Parathyroid adenoma (tissue), 2 donors: ENCODE measurements at regions not wholly inside any gene's neighbourhood (a gene's known extent, or its start where the extent isn't known, plus 50 kb on each side); places are given as distances from the start of the nearest gene placed in this dataset.

Experiments
- H2AFZ ChIP-seq: fragments of 300-600 bp; sonication (generic); one replicate; pipeline ENCODE4 v1.7.0; 2017; ENCODE audit warnings: antibody characterized with exemption, mild to moderate bottlenecking
- H3K27ac ChIP-seq: fragments of 300-600 bp; sonication (generic); one replicate; pipeline ENCODE4 v1.7.0; 2017
- H3K27me3 ChIP-seq: fragments of 300-600 bp; sonication (generic); one replicate; pipeline ENCODE4 v1.7.0; 2017; ENCODE audit warnings: low read length; ENCODE audit not compliant: control insufficient read depth, insufficient read depth
- H3K36me3 ChIP-seq: fragments of 300-600 bp; sonication (generic); one replicate; pipeline ENCODE4 v1.7.0; 2017; ENCODE audit warnings: low read length; ENCODE audit not compliant: control insufficient read depth, insufficient read depth
- H3K4me1 ChIP-seq: fragments of 300-600 bp; sonication (generic); one replicate; pipeline ENCODE4 v1.7.0; 2017; ENCODE audit warnings: control low read depth
- H3K4me2 ChIP-seq: fragments of 300-600 bp; sonication (generic); one replicate; pipeline ENCODE4 v1.7.0; 2017; ENCODE audit warnings: low read length
- H3K4me3 ChIP-seq: fragments of 300-600 bp; sonication (generic); one replicate; pipeline ENCODE4 v1.7.0; 2017; ENCODE audit warnings: low read depth, low read length
- H3K79me2 ChIP-seq: fragments of 300-600 bp; sonication (generic); one replicate; pipeline ENCODE4 v1.7.0; 2017; ENCODE audit warnings: control low read depth
- H3K9ac ChIP-seq: fragments of 300-600 bp; sonication (generic); one replicate; pipeline ENCODE4 v1.7.0; 2017; ENCODE audit warnings: mild to moderate bottlenecking
- H3K9me3 ChIP-seq: fragments of 300-600 bp; sonication (generic); one replicate; pipeline ENCODE4 v1.7.0; 2017; ENCODE audit warnings: low read length; ENCODE audit not compliant: control insufficient read depth
- TF ChIP-seq, protein P1 (sequence below): fragments of 300-600 bp; sonication (generic); IDR thresholded peaks from one replicate; pipeline ENCODE4 v1.7.0; 2017; ENCODE audit warnings: antibody characterized with exemption, mild to moderate bottlenecking
- donor health status: primary hyperparathyroidism.

DNA sequence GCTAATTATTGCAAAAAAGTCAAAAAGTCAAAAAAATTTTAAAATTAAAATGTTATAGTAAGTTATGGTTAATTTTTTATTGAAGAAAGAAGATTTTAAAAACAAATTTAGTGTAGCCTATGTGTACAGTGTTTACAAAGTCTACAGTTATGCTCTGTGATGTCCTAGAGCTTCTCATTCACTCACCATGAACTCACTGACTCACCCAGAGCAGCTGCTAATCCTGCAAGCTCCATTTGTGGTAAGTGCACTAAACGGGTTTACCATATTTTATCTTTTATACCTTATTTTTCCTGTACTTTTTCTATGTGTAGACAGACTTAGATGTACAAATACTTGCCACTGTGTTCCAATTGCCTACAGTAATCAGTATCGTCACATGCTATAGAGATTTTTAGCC lies 788.2 kb downstream of the DSC3 start:
- Histone ChIP-seq H3K27me3 (no peaks in the 10 kb centered on the region), H3K4me1 (no peaks in the 10 kb centered on the region), H3K27ac (no peak overlapping the region), H3K36me3 (no peaks in the 10 kb centered on the region), H3K9ac (no peak overlapping the region), H3K9me3 (no peaks in the 10 kb centered on the region), H3K4me3 (no peak overlapping the region), H3K79me2 (no peaks in the 10 kb centered on the region), H3K4me2 (no peak overlapping the region), H2AFZ (no peak overlapping the region)
- TF ChIP-seq, protein P1, sequence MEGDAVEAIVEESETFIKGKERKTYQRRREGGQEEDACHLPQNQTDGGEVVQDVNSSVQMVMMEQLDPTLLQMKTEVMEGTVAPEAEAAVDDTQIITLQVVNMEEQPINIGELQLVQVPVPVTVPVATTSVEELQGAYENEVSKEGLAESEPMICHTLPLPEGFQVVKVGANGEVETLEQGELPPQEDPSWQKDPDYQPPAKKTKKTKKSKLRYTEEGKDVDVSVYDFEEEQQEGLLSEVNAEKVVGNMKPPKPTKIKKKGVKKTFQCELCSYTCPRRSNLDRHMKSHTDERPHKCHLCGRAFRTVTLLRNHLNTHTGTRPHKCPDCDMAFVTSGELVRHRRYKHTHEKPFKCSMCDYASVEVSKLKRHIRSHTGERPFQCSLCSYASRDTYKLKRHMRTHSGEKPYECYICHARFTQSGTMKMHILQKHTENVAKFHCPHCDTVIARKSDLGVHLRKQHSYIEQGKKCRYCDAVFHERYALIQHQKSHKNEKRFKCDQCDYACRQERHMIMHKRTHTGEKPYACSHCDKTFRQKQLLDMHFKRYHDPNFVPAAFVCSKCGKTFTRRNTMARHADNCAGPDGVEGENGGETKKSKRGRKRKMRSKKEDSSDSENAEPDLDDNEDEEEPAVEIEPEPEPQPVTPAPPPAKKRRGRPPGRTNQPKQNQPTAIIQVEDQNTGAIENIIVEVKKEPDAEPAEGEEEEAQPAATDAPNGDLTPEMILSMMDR = no peak

DNA sequence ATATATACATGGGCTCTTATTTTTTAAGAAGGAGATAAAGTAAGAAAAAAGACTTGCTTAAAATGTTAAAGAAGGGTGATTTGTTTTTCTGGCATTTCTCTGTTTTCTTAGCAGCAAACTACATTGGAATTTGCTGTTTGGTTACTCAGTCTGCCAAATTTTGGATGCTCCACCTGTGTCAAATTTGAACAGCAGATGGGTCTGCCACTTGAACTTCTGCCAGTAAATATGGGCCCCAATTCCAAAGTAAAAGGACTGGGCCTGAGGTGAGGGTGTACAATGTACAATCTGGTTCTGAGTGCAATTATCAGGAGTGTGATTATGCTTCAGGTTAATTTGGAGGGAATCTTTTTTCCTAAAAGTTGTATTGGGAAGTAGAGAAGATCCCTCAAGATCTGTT lies 794.5 kb downstream of the DSC3 start:
- TF ChIP-seq, protein P1 = no peak
- Histone ChIP-seq H3K9me3 (no peaks in the 10 kb centered on the region), H3K9ac (no peak overlapping the region), H3K4me1 (no peaks in the 10 kb centered on the region), H3K36me3 (no peaks in the 10 kb centered on the region), H3K4me2 (no peak overlapping the region), H2AFZ (no peak overlapping the region), H3K27ac (no peak overlapping the region), H3K4me3 (no peak overlapping the region), H3K27me3 (no peaks in the 10 kb centered on the region), H3K79me2 (no peaks in the 10 kb centered on the region)

DNA sequence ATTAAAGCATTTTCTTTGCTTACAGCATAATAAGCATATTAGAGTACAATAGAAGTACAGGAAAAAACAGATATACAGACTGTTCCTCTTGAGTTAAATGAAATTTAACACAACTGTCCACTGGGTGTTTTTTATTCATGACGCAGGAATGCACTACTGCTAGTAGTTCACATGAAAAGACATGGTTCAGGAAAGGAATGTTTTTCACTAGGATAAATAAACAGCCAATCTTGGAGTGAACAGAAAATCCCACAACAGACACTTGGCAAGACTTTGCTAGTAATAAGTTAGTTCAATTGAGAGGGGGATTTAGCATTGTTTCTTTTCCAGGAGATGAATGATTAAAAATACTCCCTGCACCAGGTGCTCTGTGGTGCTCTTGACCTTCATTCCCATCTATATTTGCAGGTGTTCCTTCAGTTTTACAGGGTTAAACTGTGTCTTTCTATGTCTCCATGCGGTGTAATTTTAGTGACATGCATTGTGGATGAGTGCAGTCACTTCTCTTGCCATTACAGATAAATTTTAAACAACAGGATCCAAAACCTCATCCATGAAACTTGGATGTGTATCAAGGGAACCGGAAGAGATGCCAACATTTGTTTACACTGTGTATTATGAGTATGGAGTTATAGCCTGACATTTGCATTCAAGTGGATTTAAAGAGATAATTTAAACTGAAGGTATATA lies 796.6 kb downstream of the DSC3 start:
- no peaks in the 10 kb centered on the region for H3K27me3 ChIP-seq
- H3K79me2 ChIP-seq = no peaks in the 10 kb centered on the region
- H2AFZ ChIP-seq = no peak overlapping the region
- H3K4me1 ChIP-seq = no peaks in the 10 kb centered on the region
- no peak overlapping the region for H3K4me3 ChIP-seq
- TF ChIP-seq, protein P1 = no peak
- no peaks in the 10 kb centered on the region for H3K36me3 ChIP-seq
- H3K4me2 ChIP-seq = no peak overlapping the region
- H3K27ac ChIP-seq = no peak overlapping the region
- H3K9ac ChIP-seq = no peak overlapping the region
- no peaks in the 10 kb centered on the region for H3K9me3 ChIP-seq

- Histone ChIP-seq H3K27ac (no peak overlapping the region), H3K9me3 (no peaks in the 10 kb centered on the region), H3K4me2 (no peak overlapping the region), H3K36me3 (no peaks in the 10 kb centered on the region), H3K4me3 (no peak overlapping the region), H3K79me2 (no peaks in the 10 kb centered on the region), H3K4me1 (no peaks in the 10 kb centered on the region), H3K9ac (no peak overlapping the region), H3K27me3 (no peaks in the 10 kb centered on the region), H2AFZ (no peak overlapping the region)
- TF ChIP-seq, protein P1 = no peak
Measured at GRCh38 chr18:30234755-30235154, 807.8 kb downstream of the DSC3 start.

GRCh38 chr18:30211112-30211511 lies 831.4 kb downstream of the DSC3 start:
- H3K9ac ChIP-seq = no peak overlapping the region
- H3K4me1 ChIP-seq = no peaks in the 10 kb centered on the region
- H3K79me2 ChIP-seq = no peaks in the 10 kb centered on the region
- no peaks in the 10 kb centered on the region for H3K27me3 ChIP-seq
- no peaks in the 10 kb centered on the region for H3K9me3 ChIP-seq
- no peak overlapping the region for H3K4me3 ChIP-seq
- H3K36me3 ChIP-seq = no peaks in the 10 kb centered on the region
- TF ChIP-seq, protein P1 = no peak
- no peak overlapping the region for H3K4me2 ChIP-seq
- H2AFZ ChIP-seq = no peak overlapping the region
- H3K27ac ChIP-seq = no peak overlapping the region
